Dedifferentiated amniotic fluid mesenchymal stem cell (primary cell): ENCODE measurements at regions not wholly inside any gene's neighbourhood (a gene's known extent, or its start where the extent isn't known, plus 50 kb on each side); places are given as distances from the start of the nearest gene placed in this dataset.
"Not testable (repeated sequence)": the region's sequence is repeated elsewhere in the genome, so short reads cannot be mapped to it uniquely, and the experiment has no call there.

Experiments
- DNase-seq: peaks from one replicate; pipeline ENCODE4 v3.0.0-alpha.2; 2016; ENCODE audit errors: extremely low spot score

GRCh38 chr9:38255599-38255998 is 136.9 kb upstream of the ALDH1B1 start:
- DNase-seq, result no peak

DNA sequence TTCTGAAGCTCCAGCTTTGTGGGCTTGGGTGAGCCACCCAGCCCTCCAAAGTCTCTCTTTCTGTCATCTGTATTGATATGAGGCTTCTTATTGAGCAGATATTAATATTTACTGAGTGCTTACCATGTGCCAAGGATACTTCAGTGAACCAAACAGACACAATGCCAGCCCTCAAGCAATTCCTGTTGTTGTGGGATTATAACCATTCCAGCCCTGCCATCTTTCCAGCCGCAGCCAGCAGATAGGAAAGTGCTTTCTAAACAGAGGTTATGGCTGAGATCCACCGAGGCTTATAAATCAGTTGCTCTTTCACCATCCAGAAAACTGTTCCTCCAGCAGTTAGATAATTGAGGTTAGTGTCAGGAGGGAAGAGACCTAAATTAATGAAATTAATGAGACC is 137.7 kb upstream of the ALDH1B1 start:
- DNase-seq, result no peak

GRCh38 chr9:38254151-38254550 is 138.4 kb upstream of the ALDH1B1 start:
- no peak for DNase-seq

- no peak for DNase-seq
Observed at GRCh38 chr9:38253200-38253599, 139.3 kb upstream of the ALDH1B1 start.

DNA sequence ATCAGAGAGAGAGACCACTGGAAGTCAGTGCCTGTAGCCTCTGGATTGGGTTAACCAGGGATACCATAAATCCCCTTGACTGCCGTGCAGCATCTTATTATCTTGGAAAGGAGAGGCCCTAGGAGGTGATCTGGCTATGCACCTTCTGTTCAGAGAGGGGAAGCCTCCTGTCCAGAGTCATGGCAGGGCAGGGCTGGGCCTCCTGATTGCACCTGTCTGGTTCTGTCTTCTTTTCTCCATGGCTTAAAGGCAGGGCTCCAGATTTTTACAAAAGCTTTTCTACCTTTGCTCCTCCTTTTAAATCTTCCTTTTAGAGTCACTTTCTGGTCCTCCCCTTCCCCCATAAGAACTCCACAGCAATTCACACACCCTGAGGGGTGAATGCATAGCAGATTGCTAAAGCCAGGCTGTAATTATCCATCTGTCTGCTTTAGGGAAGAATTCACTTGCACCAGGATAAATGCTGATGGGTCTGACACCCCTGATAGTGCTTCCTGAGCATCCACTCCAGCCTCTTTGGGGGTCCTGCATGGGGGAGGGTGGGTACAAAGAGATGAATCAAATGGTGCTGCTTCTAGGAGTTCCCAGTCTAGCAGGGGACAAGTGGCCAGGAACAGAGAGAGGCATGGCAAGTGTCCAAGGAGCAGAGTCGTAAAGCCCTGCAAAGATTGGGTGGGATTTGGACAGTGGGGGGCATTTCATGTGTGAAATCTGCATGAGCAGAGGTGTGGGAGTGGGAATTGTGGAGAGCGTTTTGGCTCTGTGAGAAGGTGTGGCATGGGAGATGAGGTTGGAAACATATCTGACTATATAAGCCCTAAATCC is 141.3 kb upstream of the ALDH1B1 start:
- no peak for DNase-seq

GRCh38 chr9:38250279-38251035 is 142.0 kb upstream of the ALDH1B1 start:
- no peak for DNase-seq

DNA sequence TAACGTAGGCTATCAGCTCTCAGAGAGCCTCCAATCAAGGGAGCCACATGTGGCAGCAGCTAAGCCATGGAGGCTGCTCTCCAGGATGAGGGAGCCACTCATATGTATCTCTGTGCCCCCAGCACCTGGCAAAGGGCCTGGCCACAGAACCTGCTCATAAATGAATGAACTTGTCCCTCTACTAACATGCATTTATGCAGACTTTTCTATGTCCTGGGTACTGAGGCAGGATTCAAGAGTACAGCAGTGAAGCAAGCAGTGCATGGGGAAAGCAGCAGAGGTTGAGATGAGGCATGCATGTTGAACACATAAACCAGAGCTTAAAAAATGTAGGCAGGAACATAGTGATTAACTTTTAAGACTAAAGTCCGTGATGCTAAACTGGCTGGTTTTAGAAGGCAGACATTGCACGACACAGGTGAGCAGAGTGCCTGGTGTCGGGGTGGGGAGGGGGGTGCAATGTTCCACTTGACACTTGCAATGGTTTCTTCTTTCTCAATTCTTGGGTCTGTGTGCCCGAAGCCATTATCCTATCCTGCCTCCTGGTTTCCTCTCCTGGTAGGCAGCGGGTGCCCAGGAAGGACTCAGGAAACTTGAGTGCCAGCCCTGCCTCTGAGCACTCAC is 142.8 kb upstream of the ALDH1B1 start:
- DNase-seq, result no peak

- no peak for DNase-seq
Observed at GRCh38 chr9:38249049-38249448, 143.5 kb upstream of the ALDH1B1 start.

GRCh38 chr9:38246833-38247232 is 145.7 kb upstream of the ALDH1B1 start:
- no peak for DNase-seq

- no peak for DNase-seq
Observed at GRCh38 chr9:38244971-38245370, 147.5 kb upstream of the ALDH1B1 start.

DNA sequence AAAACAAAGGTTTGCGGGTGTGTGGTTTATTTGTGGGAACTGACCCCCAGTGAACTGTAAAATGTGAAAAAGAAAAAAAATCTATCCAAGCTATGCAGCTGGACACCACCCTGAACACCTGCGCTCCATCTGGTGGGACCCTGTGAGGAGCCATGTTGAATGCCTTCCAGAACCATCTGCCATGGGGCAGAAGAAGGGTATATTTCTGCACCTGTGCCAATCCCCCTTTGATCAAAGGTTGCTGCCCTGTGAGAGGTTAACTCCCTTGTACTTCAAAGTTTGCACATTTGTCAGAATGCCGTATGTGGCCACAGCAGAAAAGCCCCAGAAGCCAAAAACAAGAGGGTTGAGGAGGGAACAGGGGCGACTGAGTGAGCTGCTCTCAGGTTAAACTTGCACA is 148.5 kb upstream of the ALDH1B1 start:
- no peak for DNase-seq

DNA sequence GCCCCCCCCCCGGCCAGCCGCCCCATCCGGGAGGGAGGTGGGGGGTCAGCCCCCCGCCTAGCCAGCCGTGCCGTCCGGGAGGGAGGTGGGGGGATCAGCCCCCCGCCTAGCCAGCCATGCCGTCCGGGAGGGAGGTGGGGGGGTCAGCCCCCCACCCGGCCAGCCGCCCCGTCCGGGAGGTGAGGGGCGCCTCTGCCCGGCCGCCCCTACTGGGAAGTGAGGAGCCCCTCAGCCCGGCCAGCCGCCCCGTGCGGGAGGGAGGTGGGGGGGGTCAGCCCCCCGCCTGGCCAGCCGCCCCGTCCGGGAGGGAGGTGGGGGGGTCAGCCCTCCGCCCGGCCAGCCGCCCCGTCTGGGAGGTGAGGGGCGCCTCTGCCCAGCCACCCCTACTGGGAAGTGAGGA is 150.4 kb upstream of the ALDH1B1 start:
- DNase-seq, result not testable (repeated sequence)

- no peak for DNase-seq
Observed at GRCh38 chr9:38240051-38240450, 152.5 kb upstream of the ALDH1B1 start.

DNA sequence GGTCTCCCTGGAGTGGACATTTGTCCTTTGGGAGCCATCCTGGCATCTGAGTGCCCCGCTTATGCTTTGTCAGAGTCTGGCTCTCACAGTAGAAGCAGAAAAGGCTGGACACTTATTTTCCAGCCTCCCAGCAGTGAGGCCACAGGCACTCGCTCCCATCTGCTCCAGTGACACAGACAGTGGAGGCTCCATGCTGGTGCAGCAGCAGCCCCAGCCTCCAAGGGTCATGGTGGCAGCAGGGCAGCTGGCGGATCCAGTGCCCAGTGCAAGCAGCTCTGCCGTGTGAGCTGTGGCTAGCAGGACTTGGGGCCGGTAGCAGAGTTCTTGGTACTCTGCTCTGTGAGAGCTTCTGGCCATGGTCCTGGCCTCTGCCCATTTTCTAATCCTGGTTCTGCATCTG is 157.3 kb upstream of the ALDH1B1 start:
- no peak for DNase-seq

- DNase-seq, result no peak
Observed at GRCh38 chr9:38234479-38235170, 157.9 kb upstream of the ALDH1B1 start.

DNA sequence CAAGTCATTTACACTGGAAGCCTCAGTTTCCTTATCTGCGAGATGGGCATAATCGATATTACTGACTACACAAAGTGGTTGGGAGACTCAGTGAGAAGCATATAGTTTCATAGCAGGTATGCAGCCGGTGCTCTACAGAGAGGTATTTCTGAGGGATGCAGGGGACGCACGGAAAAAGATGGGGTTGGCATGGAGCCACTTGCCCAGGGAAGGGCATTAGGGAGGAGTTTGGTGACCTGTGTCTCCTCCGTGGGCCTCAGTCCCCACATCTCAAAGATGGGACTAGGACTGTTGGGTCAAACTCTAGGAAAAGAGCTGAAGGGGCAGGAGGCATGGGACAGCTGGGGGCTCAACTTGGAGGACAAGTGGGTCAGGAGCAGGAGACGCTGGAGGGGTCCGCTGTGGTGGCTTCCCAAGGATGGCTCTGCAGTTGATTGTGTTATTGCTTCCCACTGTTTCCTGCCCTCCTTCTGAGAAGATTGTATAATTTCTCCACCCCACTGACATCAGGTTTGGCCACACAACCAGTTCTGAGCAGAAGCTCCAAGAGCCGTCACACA is 158.6 kb upstream of the ALDH1B1 start:
- no peak for DNase-seq

GRCh38 chr9:38233343-38233742 is 159.2 kb upstream of the ALDH1B1 start:
- DNase-seq, result no peak

DNA sequence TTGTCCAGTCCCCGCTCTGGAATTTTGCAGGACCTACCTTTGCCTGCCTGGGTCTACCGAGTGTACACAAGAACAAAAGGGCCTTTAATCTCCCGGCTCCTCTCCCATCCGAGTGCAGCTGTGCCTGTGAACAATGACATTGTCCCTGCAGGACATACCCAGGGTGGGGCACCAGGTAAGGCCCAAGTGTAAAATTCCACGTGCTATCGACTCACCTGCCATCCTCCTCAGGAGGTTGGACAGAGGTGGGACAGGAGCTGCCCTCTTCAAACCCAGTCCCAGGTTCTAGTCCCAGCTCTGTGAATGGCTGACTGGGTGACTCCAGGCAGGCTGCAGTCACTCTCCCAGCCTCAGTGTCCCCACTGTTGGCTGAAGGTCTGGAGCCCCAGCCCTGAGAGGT is 159.6 kb upstream of the ALDH1B1 start:
- no peak for DNase-seq

DNA sequence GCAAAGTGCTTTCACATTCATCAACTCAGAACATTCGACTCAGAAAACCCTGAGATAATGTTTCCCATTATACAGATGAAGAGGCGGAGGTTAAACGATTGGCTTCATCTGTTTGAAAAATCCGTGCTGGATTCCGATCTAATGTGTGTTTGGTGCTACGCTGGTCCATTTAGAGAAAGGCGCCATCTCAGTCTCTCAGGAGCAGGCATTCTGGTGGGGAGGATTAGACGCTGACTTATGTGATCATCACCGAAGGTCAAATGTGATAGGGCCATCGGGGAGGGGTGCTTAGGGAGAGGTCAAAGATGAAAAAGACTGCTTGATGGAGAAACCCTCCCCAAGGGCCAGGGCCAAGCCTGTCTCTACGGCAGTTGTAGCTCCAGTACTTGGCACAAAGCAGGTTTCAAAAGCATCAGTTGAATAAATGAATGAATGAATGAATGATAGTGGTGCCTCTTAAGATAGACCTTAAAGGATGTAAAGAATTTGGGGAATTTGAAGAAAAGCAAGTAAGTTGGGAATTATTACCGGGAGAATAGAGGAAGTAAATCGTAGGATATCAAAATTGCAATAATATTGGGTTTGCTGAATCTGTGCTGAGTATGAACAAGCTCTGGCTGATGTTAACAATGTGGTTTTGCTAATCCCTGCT is 160.6 kb upstream of the SHB start:
- no peak for DNase-seq

DNA sequence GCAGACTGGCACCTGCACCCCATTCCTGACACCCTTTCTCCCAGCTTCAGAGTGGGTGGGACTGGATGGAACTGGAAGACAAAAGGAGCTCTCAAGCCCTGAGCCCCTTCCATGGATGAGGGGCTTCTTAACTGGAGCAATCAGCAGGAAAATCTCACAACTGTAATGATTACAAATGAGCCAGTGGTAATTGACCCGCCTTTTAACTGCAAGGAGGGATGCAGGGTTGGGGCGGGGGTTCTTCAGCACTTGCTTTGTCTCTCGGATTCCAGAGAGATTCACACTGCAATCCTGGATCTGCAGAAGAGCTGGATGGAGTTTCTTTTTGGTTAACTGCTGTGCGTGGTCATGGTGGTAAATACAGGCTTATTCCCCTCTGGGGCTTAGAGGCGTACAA is 160.1 kb upstream of the SHB start:
- DNase-seq, result no peak

- DNase-seq, result no peak
Observed at GRCh38 chr9:38228331-38229103, 159.5 kb upstream of the SHB start.
